ENCODE measurements at regions not wholly inside any gene's neighbourhood (a gene's known extent, or its start where the extent isn't known, plus 50 kb on each side); places are given as distances from the start of the nearest gene placed in this dataset.

DNA sequence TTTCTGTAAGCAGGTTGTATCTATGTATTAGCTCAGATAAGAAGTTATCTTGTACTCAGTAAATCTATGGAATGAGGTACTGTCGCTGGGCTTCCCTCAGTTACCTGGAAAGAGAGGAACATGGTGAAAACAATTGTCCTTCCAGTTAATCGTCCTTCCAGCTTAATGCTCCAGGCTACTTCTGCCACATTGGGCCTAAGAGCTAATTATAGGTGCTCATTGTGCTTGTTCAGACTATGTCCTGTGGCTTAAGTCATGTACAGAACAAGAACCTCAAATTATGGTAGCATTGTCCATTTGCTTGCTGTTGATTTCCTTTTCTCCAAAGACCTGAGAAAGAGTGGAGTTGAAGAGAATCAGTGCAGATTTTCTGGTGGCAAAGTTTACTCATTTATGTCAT lies 86.1 kb upstream of the MBL2 start:
- Histone ChIP-seq H4K20me1 (ENCODE audit: insufficient read depth) (no peaks in the 10 kb centered on the region), H3K9me3 (ENCODE audit: low read length) (no peaks in the 10 kb centered on the region), H3K27ac (ENCODE audit: low read length) (no peak overlapping the region), H3K9me2 (ENCODE audit: insufficient read depth, low read length) (no peaks in the 10 kb centered on the region), H2AFZ (ENCODE audit: low read depth, low read length) (no peak overlapping the region), H3F3A (ENCODE audit: insufficient read depth, low read length, poor library complexity, severe bottlenecking) (no peaks in the 10 kb centered on the region), H3K36me3 (ENCODE audit: insufficient read depth, low read length) (no peaks in the 10 kb centered on the region), H3K79me2 (replicated peaks; ENCODE audit: insufficient read depth, low read length) (no peaks in the 10 kb centered on the region), H3K27me3 (ENCODE audit: insufficient read depth, low read depth, low read length) (no peaks in the 10 kb centered on the region), H3K4me3 (ENCODE audit: low read length) (no peak overlapping the region), H3K4me2 (ENCODE audit: low read length) (no peak overlapping the region), H3K9ac (ENCODE audit: low read length) (no peak overlapping the region)
- TF ChIP-seq EZH2 (IDR thresholded peaks at IDR 0.05; ENCODE audit: borderline replicate concordance, insufficient read depth, low read length, poor library complexity, severe bottlenecking) (no peak), SMC3 (conservative IDR thresholded peaks at IDR 0.05; ENCODE audit: poor library complexity) (no peak)

DNA sequence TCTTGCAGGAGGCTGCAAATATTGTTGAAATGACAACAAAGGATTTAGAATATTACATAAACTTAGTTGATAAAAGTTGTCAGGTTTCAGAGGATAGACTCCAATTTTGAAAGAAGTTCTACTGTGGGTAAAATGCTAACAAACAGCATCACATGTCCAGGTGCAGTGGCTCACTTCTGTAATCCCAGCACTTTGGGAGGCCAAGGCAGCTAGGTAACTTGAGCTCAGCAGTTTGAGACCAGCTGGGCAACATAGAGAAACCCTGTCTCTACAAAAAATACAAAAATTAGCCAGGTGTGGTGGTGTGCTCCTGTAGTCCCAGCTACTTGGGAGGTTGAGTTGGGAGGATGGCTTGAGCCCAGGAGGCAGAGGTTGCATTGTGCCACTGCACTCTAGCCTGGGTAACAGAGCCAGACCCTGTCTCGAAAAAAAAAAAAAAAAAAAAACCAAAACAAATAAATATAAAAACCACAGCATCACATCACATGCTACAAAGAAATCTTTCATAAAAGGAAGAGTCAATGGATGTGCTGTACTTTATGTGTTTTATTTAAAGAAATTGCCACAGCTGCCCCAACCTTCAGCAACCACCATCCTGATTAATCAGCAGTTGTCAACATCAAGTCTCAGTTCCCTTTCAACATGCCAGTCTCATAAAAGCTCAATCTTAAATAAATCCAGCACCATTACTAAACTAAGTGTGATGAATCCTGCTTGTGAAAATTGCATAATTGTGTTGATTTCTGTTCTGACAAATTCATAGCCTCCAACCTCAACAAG lies 83.2 kb upstream of the MBL2 start:
- no peaks in the 10 kb centered on the region for H3K9me2 ChIP-seq (ENCODE audit: insufficient read depth, low read length)
- H2AFZ ChIP-seq (ENCODE audit: low read depth, low read length): no peak overlapping the region
- no peaks in the 10 kb centered on the region for H3K27me3 ChIP-seq (ENCODE audit: insufficient read depth, low read depth, low read length)
- H3K79me2 ChIP-seq (replicated peaks; ENCODE audit: insufficient read depth, low read length): no peaks in the 10 kb centered on the region
- no peaks in the 10 kb centered on the region for H3K9me3 ChIP-seq (ENCODE audit: low read length)
- H3K4me2 ChIP-seq (ENCODE audit: low read length): no peak overlapping the region
- no peaks in the 10 kb centered on the region for H4K20me1 ChIP-seq (ENCODE audit: insufficient read depth)
- H3K9ac ChIP-seq (ENCODE audit: low read length): no peak overlapping the region
- no peaks in the 10 kb centered on the region for H3K36me3 ChIP-seq (ENCODE audit: insufficient read depth, low read length)
- H3K4me3 ChIP-seq (ENCODE audit: low read length): no peak overlapping the region
- H3K27ac ChIP-seq (ENCODE audit: low read length): no peak overlapping the region
- TF ChIP-seq EZH2 (IDR thresholded peaks at IDR 0.05; ENCODE audit: borderline replicate concordance, insufficient read depth, low read length, poor library complexity, severe bottlenecking) (no peak), RAD21 (conservative IDR thresholded peaks at IDR 0.05) (no peak)
- H3F3A ChIP-seq (ENCODE audit: insufficient read depth, low read length, poor library complexity, severe bottlenecking): no peaks in the 10 kb centered on the region

DNA sequence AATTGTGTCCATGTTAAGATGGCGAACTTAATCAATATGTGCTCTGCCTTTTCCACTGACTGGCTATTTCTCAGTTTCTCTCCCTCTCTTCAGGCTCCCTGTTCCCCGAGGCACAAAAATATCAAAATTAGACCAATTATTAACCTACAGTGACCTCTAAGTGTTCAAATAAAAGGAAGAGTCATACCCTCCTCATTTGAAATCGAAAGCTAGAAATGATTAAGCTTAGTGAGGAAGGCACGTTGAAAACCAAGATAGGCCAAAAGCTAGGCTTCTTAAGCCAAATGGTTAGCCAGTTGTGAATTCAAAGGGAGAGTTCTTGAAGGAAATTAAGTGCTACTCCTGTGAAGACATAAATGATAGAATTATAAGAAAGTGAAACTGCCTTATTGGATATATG lies 81.1 kb upstream of the MBL2 start:
- Histone ChIP-seq H4K20me1 (ENCODE audit: insufficient read depth) (no peaks in the 10 kb centered on the region), H3K79me2 (replicated peaks; ENCODE audit: insufficient read depth, low read length) (no peaks in the 10 kb centered on the region), H3K9me2 (ENCODE audit: insufficient read depth, low read length) (no peaks in the 10 kb centered on the region), H3K9me3 (ENCODE audit: low read length) (no peaks in the 10 kb centered on the region), H3F3A (ENCODE audit: insufficient read depth, low read length, poor library complexity, severe bottlenecking) (no peaks in the 10 kb centered on the region), H3K36me3 (ENCODE audit: insufficient read depth, low read length) (no peaks in the 10 kb centered on the region), H3K4me3 (ENCODE audit: low read length) (no peak overlapping the region), H2AFZ (ENCODE audit: low read depth, low read length) (no peak overlapping the region), H3K27me3 (ENCODE audit: insufficient read depth, low read depth, low read length) (no peaks in the 10 kb centered on the region), H3K27ac (ENCODE audit: low read length) (no peak overlapping the region), H3K4me2 (ENCODE audit: low read length) (no peak overlapping the region), H3K9ac (ENCODE audit: low read length) (no peak overlapping the region)
- TF ChIP-seq EZH2 (IDR thresholded peaks at IDR 0.05; ENCODE audit: borderline replicate concordance, insufficient read depth, low read length, poor library complexity, severe bottlenecking): no peak
- TF ChIP-seq POLR2AphosphoS5 (IDR thresholded peaks at IDR 0.05): no peak
- TF ChIP-seq EP300 (conservative IDR thresholded peaks at IDR 0.05; ENCODE audit: poor library complexity, severe bottlenecking): no peak
- TF ChIP-seq REST (IDR thresholded peaks at IDR 0.05; ENCODE audit: borderline replicate concordance): no peak
- TF ChIP-seq SMC3 (conservative IDR thresholded peaks at IDR 0.05; ENCODE audit: poor library complexity): no peak
- TF ChIP-seq MXI1 (conservative IDR thresholded peaks at IDR 0.05; ENCODE audit: poor library complexity, severe bottlenecking): no peak
